MCF 10A (cell line): ENCODE measurements at regions not wholly inside any gene's neighbourhood (a gene's known extent, or its start where the extent isn't known, plus 50 kb on each side); places are given as distances from the start of the nearest gene placed in this dataset.

Experiments used
- BruUV-seq: library from RNA; stranded (reverse); fragments of 400-500 nt; replicated peaks from 2 replicates; lab custom pipeline; 2021; lab: Mats Ljungman, UMichigan
- CTCF ChIA-PET: fragments of 300-600 bp; sonication (Branson Sonifier 250); formaldehyde crosslinking; extraction: SDS; loops from one replicate; lab custom pipeline; 2021; ENCODE audit warnings: antibody characterized with exemption, inconsistent platforms; lab: Yijun Ruan, JAX
- POLR2A ChIA-PET: fragments of 300-600, 350-650 bp; sonication (Branson Sonifier 250); formaldehyde crosslinking; extraction: SDS; loops from one replicate; lab custom pipeline; 2020; ENCODE audit warnings: antibody characterized with exemption, inconsistent platforms; lab: Yijun Ruan, JAX
- DNase-seq: peaks from one replicate; pipeline ENCODE4 v3.0.0-alpha.2; 2018; ENCODE audit not compliant: unreplicated experiment
- H3K27ac Mint-ChIP-seq: one replicate; pipeline ENCODE4 v1.8.0; 2022; ENCODE audit warnings: mild to moderate bottlenecking, low read depth, mixed read lengths; ENCODE audit not compliant: unreplicated experiment
- H3K27me3 Mint-ChIP-seq: one replicate; pipeline ENCODE4 v1.8.0; 2022; ENCODE audit warnings: mixed read lengths; ENCODE audit not compliant: insufficient read depth, unreplicated experiment
- H3K36me3 Mint-ChIP-seq: one replicate; pipeline ENCODE4 v1.8.0; 2022; ENCODE audit warnings: mild to moderate bottlenecking, moderate library complexity, mixed read lengths; ENCODE audit not compliant: insufficient read depth, unreplicated experiment
- H3K4me1 Mint-ChIP-seq: one replicate; pipeline ENCODE4 v1.8.0; 2022; ENCODE audit warnings: mixed read lengths; ENCODE audit not compliant: insufficient read depth, unreplicated experiment
- H3K4me3 Mint-ChIP-seq: one replicate; pipeline ENCODE4 v1.8.0; 2022; ENCODE audit warnings: mild to moderate bottlenecking, moderate library complexity, mixed read lengths; ENCODE audit not compliant: unreplicated experiment
- H3K9me3 Mint-ChIP-seq: one replicate; pipeline ENCODE4 v1.8.0; 2022; ENCODE audit warnings: mixed read lengths; ENCODE audit not compliant: unreplicated experiment
- CTCF ChIP-seq: fragments of 200-600 bp; IDR thresholded peaks from one replicate; pipeline ENCODE4 v1.8.0; 2022; ENCODE audit warnings: antibody characterized with exemption, mild to moderate bottlenecking; ENCODE audit not compliant: unreplicated experiment
- intact Hi-C: fragments of 100-400 bp; cut with micrococcal nuclease; formaldehyde crosslinking; loops from 2 replicates; pipeline ENCODE4 v1.14.1; 2022

GRCh38 chr12:124402248-124403066 is 107.6 kb downstream of the RFLNA start:
- Mint-ChIP-seq H3K4me3 (no peak overlapping the region), H3K36me3 (peaks cover 69% of the 10 kb centered on the region), H3K9me3 (no peaks in the 10 kb centered on the region), H3K27me3 (no peaks in the 10 kb centered on the region), H3K27ac (no peak overlapping the region), H3K4me1 (no peaks in the 10 kb centered on the region)
- intact Hi-C loops: no loop called here
- TF ChIP-seq CTCF: no peak
- CTCF ChIA-PET: interaction anchor here (1.2 kb wide), 1 partner anchor 10 kb away, joined by 3 read pairs; no protein-coding TSS in a partner anchor
- DNase-seq: no peak
- BruUV-seq: no TSS peak
- POLR2A ChIA-PET: no interaction called here

- H3K4me3 Mint-ChIP-seq: no peak overlapping the region
- no peak overlapping the region for H3K27ac Mint-ChIP-seq
- DNase-seq: no peak
- H3K9me3 Mint-ChIP-seq: no peaks in the 10 kb centered on the region
- BruUV-seq: no TSS peak
- TF ChIP-seq CTCF: no peak
- no peaks in the 10 kb centered on the region for H3K27me3 Mint-ChIP-seq
- POLR2A ChIA-PET: no interaction called here
- CTCF ChIA-PET: interaction anchor here (0.6 to 1.2 kb wide), 3 partner anchors 9 to 377 kb away, joined by 3 read pairs; no protein-coding TSS in a partner anchor
- H3K36me3 Mint-ChIP-seq: peaks cover 66% of the 10 kb centered on the region
- intact Hi-C loops: no loop called here
- no peaks in the 10 kb centered on the region for H3K4me1 Mint-ChIP-seq
Observed at GRCh38 chr12:124401704-124402221, 106.9 kb downstream of the RFLNA start.

DNA sequence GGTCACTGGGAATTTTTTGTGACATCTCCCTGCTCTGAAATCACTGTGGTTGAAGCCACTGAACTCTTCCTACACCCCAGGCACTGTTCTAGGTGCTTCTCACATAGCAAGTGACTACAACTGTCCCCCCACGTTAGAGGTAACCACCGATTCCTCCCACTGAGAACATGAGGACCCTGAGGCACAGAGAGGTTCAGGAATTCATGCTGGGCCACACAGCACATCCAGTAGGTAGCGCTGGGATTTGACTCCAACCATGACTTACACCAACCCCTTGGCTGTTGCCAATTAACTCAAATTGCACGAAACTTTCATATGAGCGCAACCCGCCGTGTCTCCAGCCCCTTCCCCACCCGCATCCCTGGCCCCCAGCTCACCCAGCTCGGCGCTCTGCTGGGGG is 105.2 kb downstream of the RFLNA start:
- H3K27me3 Mint-ChIP-seq: no peaks in the 10 kb centered on the region
- H3K36me3 Mint-ChIP-seq: peaks cover 69% of the 10 kb centered on the region
- no peak overlapping the region for H3K4me3 Mint-ChIP-seq
- peak overlapping the region; percentile 79 for H3K27ac Mint-ChIP-seq
- ChIA-PET POLR2A (no interaction called here), CTCF (interaction anchor here (0.6 to 1.3 kb wide), 4 partner anchors 19 to 161 kb away, joined by 3 to 4 read pairs (median 3); no protein-coding TSS in a partner anchor)
- BruUV-seq: no TSS peak
- DNase-seq: no peak
- H3K4me1 Mint-ChIP-seq: peaks cover 5% of the 10 kb centered on the region
- no peak for TF ChIP-seq CTCF
- no peaks in the 10 kb centered on the region for H3K9me3 Mint-ChIP-seq
- intact Hi-C loops: no loop called here

DNA sequence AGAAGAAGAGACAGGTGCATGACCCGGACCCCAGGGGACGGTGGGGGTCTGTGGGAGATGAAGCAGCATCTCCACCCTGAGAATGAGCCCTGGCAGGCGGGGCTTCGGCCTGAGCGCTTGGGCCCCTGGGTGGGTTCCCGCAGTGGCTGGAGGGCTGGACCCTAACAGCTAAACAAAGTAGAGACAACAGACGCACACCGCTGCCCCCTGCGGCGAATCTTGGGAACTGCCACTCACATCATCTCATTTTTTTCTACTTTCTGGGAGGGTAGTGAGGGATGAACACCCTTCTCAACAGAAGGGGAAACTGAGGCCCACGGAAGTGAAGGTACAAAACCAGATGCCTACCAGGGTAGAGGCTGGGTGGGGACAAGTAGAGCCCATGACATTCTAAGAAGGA is 104.7 kb downstream of the RFLNA start:
- H3K36me3 Mint-ChIP-seq: peaks cover 72% of the 10 kb centered on the region
- no peak overlapping the region for H3K4me3 Mint-ChIP-seq
- peaks cover 5% of the 10 kb centered on the region for H3K4me1 Mint-ChIP-seq
- TF ChIP-seq CTCF: peak; percentile 86
- peak; percentile 56 for DNase-seq
- ChIA-PET POLR2A (interaction anchor here (1.0 to 1.8 kb wide), 2 partner anchors 11 to 119 kb away, joined by 3 to 8 read pairs; no protein-coding TSS in a partner anchor), CTCF (interaction anchor here (0.6 to 1.4 kb wide), 11 partner anchors 8 to 209 kb away, joined by 3 to 8 read pairs (median 3); no protein-coding TSS in a partner anchor)
- no peaks in the 10 kb centered on the region for H3K9me3 Mint-ChIP-seq
- BruUV-seq: no TSS peak
- H3K27me3 Mint-ChIP-seq: no peaks in the 10 kb centered on the region
- intact Hi-C loops: no loop called here
- peak overlapping the region; percentile 79 for H3K27ac Mint-ChIP-seq
